NCI-H146 (cell line): ENCODE measurements at regions not wholly inside any gene's neighbourhood (a gene's known extent, or its start where the extent isn't known, plus 50 kb on each side); places are given as distances from the start of the nearest gene placed in this dataset.

Source experiments
- DNase-seq: peaks from one replicate; lab custom pipeline; 2025; lab: John Stamatoyannopoulos, UW

DNA sequence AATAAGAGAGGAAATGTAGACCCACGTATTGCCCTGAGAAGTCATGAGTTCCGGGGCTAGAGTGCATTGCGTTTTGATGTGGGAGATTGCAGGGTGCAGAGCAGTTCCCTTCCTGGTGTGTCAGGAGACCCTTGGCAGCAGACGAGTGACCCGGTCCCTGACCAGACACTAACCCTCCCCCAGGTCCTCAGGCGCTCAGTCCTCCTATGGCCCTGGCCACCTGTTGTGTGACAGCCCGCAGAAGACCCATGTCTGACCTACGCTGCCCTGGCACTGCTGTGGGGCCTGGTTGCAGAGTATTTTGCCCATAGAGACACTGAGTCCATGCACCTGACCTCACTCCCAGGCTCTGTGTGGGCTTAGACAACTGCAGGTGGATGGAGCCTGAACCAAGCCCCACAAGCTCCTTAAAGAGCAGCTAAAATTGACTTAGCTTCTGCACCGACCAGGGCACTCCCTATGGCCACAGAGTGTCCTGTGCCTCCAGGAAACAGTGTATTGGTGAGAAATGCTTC lies 833.8 kb downstream of the TBC1D22A start:
- DNase-seq = no peak

DNA sequence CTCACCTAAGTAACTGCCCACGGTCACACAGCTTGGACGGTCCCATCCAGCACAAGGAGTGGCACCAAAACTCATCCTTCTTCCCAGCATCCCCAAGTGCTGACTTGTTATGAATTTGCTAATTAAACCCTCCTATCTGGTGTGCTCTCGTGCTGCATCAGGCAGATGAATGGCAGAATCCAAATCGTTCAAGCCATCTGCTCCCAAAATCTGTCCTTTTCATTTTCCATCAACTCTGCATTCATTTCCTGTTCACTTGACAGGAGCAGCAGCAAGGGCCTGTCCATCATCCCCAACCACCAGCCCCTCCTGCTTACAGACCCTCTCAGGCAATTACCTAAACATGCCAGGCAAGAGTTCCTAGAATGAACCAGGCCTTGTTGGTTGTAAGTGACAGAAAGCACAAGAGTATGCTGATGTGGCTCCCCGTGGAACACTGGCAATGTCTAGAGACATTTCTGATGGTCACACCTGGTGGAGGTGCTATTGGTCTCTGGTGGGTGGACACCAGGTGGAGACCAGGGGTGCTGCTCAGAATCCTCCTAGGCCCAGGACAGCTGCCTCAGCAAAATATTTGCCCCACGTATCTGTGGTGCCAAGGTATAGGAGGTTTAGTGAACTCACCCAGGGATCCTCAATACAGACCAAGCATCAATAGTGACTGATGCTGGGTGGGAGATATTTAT lies 832.5 kb downstream of the TBC1D22A start:
- no peak for DNase-seq

- DNase-seq = no peak
Observed at GRCh38 chr22:47593911-47594311, 831.5 kb downstream of the TBC1D22A start.

- no peak for DNase-seq
Observed at GRCh38 chr22:47593291-47593690, 830.8 kb downstream of the TBC1D22A start.

GRCh38 chr22:47592791-47593190 lies 830.3 kb downstream of the TBC1D22A start:
- DNase-seq = no peak

- no peak for DNase-seq
Observed at GRCh38 chr22:47591709-47592108, 829.3 kb downstream of the TBC1D22A start.

DNA sequence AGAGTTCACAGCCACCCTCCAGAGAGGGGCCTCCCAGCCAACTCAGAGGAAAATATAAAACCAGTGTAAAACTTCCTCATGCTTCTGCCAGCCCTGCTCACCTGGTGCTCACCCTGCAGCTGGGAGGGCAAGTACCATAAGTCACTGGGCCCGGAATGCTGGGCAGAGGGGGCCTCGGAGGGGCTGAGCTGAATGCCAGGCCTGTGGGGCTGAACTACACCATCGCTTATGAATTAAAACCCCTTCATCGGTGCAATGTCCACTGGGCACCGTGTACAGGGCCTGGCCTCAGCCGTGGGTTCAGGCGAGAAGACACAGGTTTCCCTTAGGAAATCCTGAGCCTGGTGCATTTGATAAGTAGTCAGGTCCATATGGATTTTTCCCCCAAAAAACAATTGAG lies 828.6 kb downstream of the TBC1D22A start:
- DNase-seq = no peak

- DNase-seq = no peak
Observed at GRCh38 chr22:47589271-47590250, 827.1 kb downstream of the TBC1D22A start.

GRCh38 chr22:47588578-47588960 lies 826.1 kb downstream of the TBC1D22A start:
- DNase-seq = no peak

DNA sequence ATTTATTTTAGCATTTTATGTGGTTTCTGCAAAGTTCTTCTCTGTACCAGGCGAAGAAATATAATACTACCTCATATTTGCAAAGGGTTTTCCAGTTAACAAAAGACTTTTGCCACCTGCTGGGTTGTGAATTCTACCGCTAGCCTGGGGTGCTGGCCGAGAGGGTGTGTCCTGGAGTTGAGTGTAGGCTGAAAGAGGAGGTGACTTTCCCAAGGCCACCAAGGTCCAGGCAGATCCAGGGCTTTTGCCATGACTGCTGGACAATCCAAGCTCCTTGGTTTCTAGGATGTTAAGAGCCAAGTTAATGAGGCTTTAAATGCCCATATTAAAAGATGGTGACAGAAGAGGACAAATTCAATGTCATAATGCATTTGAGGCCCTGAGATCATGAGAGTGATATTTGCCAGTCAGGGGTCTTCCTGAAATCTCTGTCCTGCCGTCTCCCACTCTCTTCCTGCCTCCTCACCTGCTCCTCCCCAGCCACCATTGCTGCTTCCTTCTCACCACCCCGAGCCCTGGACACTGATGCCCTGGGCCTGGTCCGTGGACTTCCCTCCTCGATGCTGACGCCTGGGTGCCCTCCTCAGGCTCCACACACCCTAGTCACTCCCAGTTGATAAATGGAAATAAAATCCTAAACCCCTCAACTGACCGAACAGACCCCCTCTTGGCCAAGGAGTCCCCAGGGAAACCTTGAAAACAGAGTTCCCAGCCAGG lies 825.6 kb downstream of the TBC1D22A start:
- no peak for DNase-seq

DNA sequence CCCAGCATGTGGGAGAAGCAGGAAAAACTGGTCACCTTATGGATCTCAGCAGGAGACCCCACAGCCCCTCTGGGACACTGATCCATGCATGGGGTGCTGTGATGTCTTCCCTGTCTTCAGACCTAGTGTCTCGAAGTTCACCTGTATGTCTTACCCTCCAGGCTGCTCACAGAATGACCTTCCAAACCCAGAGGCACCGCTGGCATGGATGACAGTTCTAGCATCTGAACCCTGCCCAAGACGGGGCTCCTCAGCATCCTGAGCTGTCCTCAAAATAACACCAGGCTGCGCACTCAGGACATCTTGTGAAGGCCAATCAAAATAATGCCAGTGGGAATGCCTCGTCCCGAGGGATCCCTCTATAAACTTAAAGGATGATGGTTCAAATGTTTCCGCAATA lies 824.9 kb downstream of the TBC1D22A start:
- no peak for DNase-seq

GRCh38 chr22:47586946-47587345 lies 824.5 kb downstream of the TBC1D22A start:
- no peak for DNase-seq

DNA sequence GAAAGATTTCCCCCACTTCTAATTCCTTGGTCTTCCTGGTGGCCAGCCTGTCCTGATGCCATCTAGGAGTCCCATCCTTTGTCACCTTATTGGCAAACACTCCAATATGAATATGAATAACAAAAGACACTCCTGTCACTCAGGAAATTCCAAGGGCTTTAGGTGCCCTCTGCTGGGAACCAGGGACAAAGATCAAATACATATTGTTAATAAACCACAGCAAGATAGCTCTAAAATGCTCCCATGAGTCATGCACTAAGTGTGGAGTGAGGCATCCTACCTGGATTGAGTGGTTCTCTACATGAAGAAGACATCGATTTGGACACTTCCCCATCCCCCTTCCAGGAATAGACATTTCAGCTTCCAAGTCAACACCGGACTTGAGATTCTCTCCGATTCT lies 823.6 kb downstream of the TBC1D22A start:
- DNase-seq = no peak

DNA sequence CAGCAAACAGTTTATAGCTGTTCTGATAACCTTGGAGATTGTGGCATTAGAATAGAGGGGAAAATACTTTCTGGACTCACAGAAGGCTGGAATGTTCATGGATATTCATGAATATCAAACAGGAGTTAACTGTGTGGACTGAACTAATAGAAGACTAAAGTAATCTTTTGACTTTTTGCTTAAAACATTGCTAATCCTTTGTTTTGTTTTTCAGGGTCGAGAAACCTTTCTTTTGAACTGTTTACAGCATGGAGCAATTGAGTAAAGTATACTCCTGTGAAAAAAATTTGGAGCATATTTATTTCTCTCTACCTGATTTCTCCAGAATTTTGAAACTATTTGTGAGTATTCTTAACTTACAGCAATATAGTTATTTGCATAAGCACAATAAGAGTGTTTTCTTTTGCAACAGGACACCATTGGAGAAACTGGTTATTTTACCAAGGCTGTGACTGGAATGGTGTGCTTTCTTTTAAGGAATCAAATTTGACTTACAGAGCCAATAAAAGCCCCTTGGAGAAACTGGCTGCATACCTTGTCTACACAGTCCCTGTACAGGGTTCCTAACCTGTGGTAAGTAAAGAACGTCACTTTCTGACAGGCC lies 821.6 kb downstream of the TBC1D22A start:
- DNase-seq = no peak

- no peak for DNase-seq
Observed at GRCh38 chr22:47582067-47582466, 819.6 kb downstream of the TBC1D22A start.

DNA sequence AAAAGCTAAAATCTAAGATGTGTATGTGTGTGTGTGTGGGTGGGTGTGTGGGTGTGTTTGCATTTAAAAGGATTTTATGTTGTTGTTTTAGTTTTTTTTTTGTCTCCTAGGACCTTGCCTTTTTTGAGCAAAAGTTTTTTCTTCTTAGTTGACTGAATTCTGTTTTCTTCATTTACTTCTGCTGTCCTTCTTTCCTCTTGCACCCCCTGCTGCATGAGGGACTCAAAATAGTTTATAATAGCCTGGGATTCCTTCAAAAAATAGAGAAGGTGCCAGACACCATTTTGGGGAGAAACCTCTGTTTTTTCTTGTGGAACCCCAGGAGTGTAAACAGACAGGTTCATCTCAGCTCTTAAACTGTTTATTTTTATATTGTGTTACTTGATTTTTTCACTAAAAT lies 817.7 kb downstream of the TBC1D22A start:
- DNase-seq = no peak

DNA sequence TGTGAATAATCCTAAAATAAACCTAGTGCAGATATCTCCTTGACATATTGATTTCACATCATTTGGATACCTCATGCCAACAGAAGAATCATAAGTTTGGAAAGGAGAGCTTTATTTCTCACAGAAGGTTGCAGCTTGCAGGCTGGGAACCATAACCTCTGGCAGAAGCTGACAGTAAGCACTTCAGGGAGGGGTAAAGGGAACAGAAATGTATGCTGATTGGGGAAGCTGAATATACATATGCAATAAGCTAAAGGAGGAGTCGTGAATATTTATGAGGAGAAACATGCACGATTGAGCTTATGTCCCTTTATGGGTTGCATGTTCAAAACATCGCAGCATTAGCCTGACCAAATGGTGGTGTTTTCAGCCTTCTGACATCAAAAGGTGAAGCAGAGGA lies 814.5 kb downstream of the TBC1D22A start:
- DNase-seq = no peak

GRCh38 chr22:47575291-47575690 lies 812.8 kb downstream of the TBC1D22A start:
- DNase-seq = no peak

- DNase-seq = no peak
Observed at GRCh38 chr22:47574556-47574955, 812.1 kb downstream of the TBC1D22A start.

DNA sequence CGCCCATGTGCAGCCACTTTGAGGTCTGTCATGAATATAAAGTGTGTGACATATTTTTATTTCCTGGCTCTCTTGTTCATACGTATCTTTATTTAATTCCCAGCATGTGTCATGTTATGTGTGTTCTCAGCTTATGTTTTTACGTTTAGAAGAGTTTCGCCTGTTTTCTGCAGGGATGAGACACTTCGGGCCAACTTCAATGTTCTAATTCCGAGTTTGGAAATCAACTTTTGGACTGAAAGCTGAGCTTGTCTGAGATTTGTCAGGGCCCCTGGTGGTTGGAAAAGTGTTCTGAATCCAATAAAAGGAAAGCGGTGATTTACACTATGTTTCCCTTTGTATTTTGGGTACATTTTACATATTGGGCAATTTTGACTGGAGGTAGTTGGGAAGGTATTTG lies 810.7 kb downstream of the TBC1D22A start:
- DNase-seq = no peak

DNA sequence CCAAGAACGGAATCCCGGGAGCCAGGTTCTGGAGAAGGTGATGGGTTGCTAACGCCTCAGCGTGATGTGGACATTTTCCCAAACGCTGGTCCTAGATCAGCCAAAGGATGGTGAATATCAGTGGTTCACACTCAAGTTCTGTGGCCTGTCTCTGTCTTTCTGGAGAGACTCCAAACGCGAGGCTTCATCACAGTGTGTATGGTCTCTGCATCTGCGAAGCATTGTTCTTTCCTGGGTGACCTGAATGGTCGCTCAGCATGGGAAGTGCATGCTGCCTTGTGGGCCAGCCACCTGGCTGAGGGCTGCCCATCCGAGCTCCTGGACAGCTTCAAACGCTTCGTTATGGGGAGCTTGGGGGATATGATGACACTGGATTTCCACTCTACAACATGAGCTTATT lies 810.0 kb downstream of the TBC1D22A start:
- no peak for DNase-seq

- no peak for DNase-seq
Observed at GRCh38 chr22:47571616-47572015, 809.2 kb downstream of the TBC1D22A start.
